ENCODE measurements at regions not wholly inside any gene's neighbourhood (a gene's known extent, or its start where the extent isn't known, plus 50 kb on each side); places are given as distances from the start of the nearest gene placed in this dataset.
"Not testable (repeated sequence)": the region's sequence is repeated elsewhere in the genome, so short reads cannot be mapped to it uniquely, and the experiment has no call there.

DNA sequence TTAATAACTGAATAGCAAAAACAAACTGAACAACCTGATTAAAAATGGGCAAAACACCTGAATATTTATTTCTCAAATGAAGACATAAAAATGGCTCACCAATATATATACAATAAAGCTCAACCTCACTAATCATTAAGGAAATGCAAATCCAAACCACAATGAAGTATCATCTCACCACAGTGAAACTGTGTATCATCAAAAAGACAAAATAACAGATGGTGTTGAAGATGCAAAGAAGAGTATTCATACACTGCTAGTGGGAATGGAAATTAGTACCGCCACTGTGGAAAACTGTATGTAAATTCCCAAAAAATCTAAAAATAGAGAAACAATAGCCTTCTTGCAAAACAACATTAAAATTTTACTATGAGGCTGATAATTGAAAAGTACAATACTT lies 1660.1 kb upstream of the B3GALT2 start:
- FAIRE-seq (no peak), DNase-seq (ENCODE audit: low spot score) (no peak)

DNA sequence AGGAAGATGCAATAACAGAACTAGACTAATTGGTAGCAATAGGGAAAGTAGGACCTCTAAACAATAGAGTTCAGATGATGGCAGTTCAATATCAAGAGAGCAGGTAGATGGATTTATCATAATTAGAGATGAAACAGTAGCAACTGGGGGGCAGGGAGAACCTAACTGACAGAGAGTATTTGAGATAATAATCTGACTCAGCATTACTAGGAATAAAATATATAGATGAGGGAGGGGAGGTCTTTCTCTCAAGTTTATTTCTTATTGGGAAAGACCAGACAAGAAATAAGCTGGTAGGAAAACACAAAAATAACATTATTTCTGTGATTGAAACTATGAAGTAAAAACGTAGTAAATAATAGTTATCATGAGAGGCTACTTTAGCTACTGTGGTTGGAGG lies 1656.7 kb upstream of the B3GALT2 start:
- FAIRE-seq, result no peak
- no peak for DNase-seq (ENCODE audit: low spot score)

DNA sequence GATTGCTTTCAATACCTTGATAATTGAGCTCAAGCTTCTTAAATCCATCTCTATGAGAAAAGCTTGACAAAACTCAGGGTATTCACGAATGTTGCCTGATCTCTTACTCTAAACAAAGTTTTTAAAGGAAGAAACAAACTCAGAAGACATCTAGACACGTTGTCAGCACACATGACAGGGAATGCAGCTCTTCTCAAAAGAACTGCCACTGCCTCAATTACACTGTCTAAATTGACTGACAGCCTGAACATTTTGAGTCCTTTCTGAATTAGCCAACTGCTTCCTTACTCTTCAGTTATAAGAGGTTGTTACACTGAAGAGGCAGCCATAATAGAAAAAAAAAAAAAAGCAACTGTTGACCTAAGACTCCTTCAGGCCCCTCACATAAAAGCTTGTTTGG lies 1646.7 kb upstream of the B3GALT2 start:
- DNase-seq (ENCODE audit: low spot score) (no peak), FAIRE-seq (no peak)

DNA sequence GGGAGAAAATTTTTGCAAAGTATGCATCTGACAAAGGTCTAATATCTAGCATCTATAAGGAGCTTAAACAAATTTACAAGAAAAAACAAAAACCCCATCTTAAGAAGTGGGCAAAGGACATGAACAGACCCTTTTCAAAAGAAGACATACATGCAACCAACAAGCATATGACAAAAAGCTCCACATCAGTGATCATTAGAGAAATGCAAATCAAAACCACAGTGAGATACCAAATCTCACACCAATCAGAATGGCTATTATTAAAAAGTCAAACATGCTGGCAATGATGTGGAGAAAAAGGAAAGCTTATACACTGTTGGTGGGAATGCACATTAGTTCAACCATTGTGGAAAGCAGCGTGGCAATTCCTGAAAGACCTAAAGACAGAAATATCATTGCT lies 1645.2 kb upstream of the B3GALT2 start:
- FAIRE-seq; DNase-seq (ENCODE audit: low spot score): not testable (repeated sequence)

DNA sequence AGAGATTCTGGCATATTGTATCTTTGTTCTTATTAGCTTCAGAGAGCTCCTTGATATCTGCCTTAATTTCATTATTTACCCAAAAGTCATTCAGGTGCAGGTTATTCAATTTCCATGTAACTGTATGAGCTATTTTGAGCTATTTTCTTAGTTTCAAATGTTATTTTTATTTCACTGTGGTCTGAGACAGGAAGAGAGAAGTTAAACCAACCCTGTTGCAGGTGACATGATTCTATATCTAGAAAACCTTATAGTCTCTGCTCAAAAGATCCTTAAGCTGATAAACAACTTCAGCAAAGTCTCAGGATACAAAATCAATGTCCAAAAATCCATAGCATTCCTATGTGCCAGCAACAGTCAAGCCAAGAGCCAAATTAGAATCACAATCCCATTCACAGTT lies 1644.0 kb upstream of the B3GALT2 start:
- no peak for DNase-seq (ENCODE audit: low spot score)
- FAIRE-seq, result no peak

DNA sequence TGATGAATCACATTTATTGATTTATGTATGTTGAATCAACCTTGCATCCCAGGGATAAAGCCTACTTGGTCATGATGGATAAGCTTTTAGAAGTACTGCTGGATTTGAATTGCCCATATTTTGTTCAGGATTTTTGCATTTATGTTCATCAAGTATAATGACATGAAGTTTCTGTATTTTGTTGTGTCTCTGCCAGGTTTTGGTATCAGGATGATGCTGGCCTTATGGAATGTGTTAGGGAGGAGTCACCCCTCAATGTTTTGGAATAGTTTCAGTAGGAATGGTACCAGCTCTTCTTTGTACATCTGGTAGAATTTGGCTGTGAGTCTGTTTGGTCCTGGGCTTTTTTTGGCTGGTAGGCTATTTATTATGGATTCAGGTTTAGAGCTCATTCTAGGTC lies 1643.1 kb upstream of the B3GALT2 start:
- no peak for FAIRE-seq
- no peak for DNase-seq (ENCODE audit: low spot score)

DNA sequence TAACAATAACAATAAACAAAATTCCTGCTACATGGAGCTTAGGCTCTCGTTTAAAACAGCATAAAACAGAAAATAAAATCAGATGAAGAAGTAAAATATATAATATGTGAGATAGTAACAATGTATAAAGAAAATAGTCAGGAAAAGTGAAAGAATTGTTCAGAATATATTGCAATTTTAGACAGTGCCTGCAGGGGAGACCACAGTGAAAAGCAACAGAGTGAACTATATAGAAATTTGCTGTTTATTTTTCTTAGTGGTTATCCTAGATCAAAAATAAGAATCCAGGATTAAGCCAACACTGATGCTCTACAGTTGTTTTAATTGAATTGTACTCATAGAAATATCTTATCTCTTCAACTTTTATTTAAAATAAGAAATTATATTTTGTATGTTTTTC lies 1639.0 kb upstream of the B3GALT2 start:
- DNase-seq (ENCODE audit: low spot score) (no peak), FAIRE-seq (no peak)

DNA sequence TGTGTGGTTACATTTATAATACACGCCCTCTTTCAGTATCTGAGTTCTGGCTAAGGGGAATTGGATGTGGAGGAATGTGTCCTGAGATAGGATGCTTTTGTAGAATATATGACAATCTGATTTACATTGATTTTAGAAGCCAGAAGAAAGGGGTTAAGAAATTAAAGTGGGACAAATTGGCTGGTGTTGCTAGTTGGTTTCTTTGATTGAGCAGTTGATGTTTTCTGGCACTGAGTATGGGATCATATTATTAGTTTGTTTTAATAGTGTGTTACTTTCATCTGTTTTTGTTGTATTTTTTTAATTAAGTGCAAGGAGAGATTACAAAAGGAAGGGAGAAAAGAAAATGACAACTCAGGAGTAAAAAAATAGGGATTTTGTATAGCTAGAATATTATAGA lies 1634.7 kb upstream of the B3GALT2 start:
- FAIRE-seq (no peak), DNase-seq (ENCODE audit: low spot score) (no peak)

DNA sequence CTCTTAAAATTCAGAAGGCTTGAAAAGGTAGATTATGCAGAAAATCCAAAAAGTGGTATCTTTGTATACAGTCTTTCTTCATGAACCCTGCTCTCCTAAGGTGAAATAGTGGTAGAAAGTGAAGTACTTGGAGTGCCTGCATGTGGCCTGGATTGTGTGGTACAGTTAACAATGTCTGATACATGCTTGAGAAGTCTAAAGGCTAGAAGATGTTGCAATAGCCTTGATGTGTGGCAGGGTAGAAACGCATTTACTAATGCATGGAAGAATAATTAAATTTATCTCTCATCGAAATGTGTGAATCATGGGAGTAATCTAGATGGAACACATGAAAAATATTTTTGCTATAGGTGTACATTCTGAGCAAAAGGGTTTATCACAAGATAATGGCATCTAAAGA lies 1632.3 kb upstream of the B3GALT2 start:
- FAIRE-seq (no peak), DNase-seq (ENCODE audit: low spot score) (no peak)

DNA sequence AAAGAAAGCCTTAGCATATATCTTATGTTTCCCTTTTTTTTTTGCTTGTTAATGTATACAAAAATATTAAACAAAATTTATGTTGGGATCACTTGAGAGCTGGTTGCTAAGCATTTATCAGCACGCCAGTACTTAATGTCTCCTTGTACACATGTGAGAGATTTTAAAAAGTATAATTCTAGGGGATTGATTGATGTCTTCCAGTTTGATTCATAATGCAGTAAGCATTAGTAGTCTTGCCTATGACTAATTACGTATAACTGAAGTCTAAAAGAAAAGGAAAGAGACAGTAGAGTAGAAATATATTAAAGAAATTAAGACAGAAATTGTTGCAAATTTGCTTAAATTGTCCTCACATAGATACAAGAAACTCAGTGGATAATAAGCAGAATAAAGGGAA lies 1630.4 kb upstream of the B3GALT2 start:
- DNase-seq (ENCODE audit: low spot score) (no peak), FAIRE-seq (no peak)

DNA sequence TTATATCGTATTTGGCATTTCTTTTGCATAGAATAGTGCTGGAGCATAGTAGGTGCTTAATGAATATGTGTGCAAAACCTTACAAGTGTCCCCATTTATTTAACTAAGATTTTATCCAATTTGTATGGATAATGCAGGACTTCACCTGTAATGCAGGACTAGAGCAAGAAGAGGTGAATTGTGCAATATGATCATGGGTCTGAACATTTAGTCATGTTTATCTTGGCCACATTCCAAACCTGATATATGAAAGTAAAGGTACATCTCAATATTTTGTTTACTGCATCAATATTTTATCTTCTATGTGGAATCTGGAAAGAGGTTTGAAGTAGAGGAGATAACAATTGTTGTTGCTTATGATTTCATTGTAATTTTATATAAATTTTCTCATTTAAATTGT lies 1626.7 kb upstream of the B3GALT2 start:
- FAIRE-seq, result no peak
- no peak for DNase-seq (ENCODE audit: low spot score)

DNA sequence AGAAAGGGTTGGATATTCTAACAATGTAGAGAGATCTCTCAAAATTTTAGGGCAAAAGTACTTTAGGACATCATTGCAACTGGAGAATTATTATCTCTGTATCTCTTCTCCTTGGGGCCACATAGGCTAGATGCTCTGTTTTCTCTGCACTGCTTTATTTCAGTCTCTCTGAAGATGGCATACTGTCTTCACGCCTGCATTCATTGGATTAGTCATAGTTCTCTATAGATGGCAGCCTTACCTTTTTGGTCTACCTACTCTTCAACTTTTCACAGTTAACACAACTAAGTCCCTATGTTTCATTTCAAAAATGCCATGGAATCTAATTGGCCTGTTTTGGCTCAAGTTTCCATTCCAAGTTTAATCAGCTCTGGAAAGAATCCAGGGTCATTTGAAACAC lies 1623.3 kb upstream of the B3GALT2 start:
- no peak for FAIRE-seq
- no peak for DNase-seq (ENCODE audit: low spot score)

DNA sequence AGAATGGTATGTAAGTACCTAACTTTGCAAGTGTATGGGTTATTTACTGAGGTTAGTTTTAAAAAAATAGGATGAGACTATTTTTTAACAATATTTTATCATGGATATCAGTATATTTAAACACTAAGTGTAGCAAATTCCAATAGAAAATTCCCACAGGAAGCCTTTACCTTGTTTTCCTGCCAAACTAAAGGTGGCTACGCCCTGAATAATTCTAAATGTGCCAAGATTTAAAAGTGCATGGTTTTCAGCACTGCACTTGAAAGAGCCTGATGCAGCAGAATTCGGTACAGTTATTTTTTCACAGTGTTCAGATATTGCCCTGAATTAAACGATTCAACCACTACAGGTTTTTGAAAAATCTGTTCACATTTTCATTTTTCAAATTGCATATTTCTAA lies 1622.8 kb upstream of the B3GALT2 start:
- DNase-seq (ENCODE audit: low spot score), result no peak
- no peak for FAIRE-seq

DNA sequence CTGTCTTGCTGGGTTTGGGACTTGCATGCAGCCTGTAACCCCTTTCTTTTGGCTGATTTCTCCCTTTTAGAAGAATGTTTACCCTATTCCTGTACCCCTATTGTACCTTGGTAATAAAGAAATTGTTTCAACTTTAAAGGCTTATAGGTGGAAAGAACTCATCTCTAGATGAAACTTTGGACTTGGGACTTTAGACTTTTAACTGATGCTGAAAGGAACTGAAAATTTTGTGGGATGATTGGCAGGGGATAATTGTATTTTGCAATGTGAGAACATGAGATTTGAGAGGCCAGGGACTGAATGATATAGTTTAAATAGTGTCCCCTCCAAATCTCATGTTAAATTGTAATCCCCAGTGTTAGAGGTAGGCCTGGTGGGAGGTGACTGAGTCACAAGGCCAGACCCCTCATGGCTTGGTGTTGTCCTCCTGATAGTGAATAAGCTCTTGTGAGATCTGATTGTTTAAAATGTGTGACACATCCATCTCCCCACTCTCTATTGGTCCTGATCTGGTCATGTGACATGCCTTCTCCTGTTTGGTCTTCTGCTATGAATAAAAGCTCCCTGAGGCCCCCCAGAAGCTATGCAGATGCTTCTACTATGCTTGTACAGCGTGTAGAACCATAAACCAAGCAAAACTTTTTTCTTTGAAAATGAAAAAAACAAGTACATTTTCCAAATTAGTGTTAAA lies 1621.3 kb upstream of the B3GALT2 start:
- no peak for FAIRE-seq
- no peak for DNase-seq (ENCODE audit: low spot score)

DNA sequence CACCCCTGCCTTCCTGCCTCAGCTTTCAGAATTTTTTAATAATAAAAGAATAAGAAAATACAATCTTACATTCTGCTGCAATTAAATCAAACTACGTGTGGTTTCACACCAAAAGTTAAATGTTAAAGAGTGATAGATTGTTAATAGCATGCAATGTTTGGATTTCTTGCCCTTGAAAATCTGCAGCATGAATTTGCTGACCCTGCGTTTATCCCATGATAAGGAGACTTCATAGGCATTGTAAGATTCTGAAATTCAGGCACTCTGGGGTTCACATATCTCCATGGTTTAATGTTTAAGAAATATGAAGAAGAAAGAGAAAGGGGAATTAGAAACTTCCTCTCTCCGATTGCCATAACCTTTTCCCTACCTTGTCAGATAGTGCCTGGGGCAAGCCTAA lies 1616.2 kb upstream of the B3GALT2 start:
- DNase-seq (ENCODE audit: low spot score), result no peak
- no peak for FAIRE-seq

DNA sequence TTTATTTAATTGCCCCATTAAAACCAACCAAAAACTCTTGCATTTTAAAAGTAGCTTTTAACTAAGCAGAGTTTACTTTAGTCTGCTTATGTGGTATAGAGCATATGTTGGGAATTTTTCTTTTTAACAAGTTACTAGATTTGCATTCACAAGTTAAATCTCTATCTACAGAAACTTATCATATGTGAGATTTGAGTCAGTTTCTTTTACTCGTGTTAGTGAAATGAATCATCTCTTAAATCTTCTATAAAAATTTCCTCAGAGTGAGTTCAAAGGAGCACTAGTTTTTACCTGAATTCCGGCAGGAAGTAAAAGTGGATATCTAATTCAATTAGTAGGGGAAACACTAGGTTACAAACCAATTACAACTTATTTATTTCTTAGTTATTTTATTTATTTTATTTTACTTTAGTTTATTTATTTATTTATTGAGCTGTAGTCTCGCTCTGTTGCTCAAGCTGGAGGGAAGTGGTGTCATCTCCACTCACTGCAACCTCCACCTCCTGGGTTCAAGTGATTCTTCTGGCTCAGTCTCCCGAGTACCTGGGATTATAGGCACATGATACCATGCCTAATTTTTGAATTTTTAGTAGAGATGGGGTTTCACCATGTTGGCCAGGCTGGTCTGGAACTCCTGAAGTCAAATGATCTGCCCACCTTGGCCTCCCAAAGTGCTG lies 1609.6 kb upstream of the B3GALT2 start:
- DNase-seq (ENCODE audit: low spot score) (no peak), FAIRE-seq (no peak)

DNA sequence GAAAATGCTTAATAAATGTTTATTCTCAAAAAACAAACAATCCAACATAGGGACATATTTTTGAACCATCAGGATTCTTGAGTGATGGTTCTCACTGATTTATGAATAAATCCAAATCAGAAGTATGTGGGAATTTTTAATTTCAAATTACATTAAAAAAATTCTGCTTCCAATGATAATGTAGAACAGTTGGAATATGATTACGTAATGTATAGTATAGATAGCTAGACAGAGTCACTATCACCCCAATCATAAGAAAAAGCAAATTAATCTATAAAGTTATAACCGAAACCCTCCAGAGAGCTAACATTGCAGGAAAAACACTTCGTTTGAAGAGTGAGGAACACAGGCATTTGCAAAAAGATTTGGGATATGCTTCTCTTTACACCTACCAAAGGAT lies 1600.6 kb upstream of the B3GALT2 start:
- DNase-seq (ENCODE audit: low spot score) (no peak), FAIRE-seq (no peak)

DNA sequence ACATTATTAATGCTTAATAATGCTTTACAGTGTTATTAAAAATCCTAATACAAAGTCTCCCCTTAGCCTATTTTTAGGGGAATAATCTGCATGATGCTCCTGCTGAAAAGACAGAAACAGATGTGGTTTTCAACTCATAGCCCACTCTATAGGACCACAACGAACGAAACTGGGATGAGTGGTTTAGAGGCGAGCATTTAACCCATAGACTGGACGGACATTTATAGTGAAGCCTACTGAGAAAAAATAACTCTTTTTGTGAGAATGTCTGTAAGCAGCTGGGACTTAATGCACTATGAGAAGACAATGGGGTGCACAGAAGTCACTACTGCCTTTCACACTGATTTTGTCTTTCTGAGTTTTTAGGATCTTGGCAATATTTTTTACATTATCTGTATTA lies 1599.6 kb upstream of the B3GALT2 start:
- DNase-seq (ENCODE audit: low spot score) (no peak), FAIRE-seq (no peak)

DNA sequence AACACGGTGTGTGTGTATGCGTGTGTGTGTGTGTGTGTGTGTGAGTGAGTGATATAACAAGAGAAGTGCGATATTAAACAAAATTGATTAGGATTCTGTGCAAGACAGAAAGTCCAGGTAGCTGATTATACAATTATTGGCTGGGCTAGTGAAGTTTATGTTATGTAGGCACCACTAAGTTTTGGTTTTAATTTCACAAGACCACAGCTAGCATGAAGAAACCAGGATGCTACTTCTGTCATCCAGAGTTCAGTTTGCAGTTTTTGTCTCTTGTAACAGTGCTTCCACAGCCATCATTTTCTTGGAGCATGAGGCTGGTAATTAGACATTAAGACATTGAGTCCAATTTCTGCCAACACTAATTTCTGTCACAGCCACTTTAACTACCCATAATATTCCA lies 1590.2 kb upstream of the B3GALT2 start:
- FAIRE-seq (no peak), DNase-seq (ENCODE audit: low spot score) (no peak)

DNA sequence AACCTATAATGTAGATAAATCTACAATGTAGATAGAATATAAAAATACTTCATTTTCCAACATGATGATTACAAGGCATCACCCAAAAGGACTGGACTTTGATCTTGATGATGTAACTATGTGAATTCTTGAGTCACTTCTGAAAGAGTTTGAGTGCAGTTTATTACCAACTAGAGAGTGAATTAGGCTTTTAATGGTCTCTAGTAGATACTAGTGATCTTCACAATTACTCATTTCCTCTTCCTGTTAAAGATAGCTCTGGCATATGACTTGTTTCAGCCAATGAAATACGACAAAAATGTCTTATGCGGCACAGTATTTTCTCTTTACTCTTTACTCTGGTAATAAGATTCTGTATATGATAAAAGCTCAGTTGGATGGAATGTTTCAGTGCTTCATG lies 1588.1 kb upstream of the B3GALT2 start:
- FAIRE-seq (no peak), DNase-seq (ENCODE audit: low spot score) (no peak)

DNA sequence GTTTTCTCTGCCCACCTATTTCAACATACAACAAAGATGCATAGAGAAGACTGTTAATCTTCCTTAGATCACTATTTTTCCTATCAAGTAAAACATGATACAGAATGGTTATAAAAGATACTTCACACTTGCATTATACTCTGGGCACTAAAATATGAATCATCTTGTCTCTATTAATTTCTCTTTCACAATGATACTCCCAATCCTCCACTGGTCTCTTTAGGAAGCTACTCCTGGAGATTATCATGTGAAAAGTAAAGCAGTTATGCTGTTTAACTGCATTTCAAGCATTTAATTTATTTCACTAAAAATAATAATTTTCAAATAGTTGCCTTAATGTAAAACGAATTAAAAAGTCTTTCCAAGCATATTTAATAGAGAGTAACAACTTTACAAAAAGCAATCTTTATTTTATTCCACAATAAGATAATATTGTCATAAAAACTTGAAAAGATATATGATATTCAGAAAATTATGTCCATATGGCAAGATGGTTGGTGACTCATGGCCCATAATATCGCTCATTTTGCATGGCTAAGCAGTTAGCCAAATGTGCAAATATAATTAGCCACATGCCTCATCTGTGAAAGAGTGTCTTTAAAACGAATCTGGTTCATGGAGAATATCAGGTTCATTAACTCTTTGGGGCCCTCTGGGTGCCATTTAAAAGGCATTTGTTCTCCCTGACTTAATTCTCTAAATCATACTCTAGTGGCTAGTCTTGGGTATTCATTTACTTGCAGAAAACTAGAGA lies 1569.0 kb upstream of the B3GALT2 start:
- no peak for DNase-seq (ENCODE audit: low spot score)
- no peak for FAIRE-seq

DNA sequence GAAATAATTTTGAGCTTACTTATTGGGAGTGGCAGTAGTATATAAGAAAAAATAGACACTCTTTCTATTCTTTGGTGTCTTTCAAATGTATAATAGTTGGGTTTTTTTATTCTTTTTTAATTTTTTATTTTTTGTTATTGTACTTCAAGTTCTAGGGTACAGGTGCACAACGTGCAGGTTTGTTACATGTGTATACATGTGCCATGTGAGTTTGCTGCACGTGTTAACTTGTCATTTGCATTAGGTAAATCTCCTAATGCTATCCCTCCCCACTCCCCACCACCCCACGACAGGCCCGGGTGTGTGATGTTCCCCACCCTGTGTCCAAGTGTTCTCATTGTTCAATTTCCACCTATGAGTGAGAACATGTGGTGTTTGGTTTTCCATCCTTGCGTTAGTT lies 1552.4 kb upstream of the B3GALT2 start:
- not testable (repeated sequence) for DNase-seq (ENCODE audit: low spot score); FAIRE-seq

DNA sequence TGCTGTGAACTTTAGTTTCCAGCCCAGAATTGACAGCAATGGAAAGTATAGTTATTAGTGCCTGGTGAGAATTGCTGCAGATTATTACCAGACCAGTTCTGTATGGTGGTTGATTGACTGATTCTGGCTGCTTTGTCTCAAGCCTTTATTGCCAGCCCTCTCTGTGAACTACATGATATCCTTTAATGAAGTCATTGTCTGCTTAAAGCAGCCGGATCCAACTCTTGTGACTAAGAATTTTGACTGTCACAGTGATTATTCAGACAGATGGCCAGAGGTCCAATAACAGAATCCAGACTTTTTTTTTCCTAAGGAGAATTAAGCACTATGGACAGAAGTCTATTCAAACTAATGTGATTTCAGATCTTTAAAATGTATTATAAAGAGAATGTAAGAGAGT lies 1548.6 kb upstream of the B3GALT2 start:
- no peak for FAIRE-seq

More for the DNA sequence above, 1548.6 kb upstream of the B3GALT2 start:
- no peak for DNase-seq (ENCODE audit: low spot score)
